H1 (cell line): ENCODE measurements at regions not wholly inside any gene's neighbourhood (a gene's known extent, or its start where the extent isn't known, plus 50 kb on each side); places are given as distances from the start of the nearest gene placed in this dataset.

Experiments used
- SAP30 ChIP-seq: fragments of 300-600 bp; sonication (generic); IDR thresholded peaks from 2 replicates; pipeline ENCODE4 v1.7.1; 2012; ENCODE audit warnings: low read length, moderate library complexity, mild to moderate bottlenecking, inconsistent platforms; ENCODE audit not compliant: insufficient read depth, insufficient replicate concordance
- YY1 ChIP-seq: IDR thresholded peaks from 2 replicates; pipeline ENCODE4 v1.6.1; 2011; ENCODE audit warnings: low read depth, mild to moderate bottlenecking, low read length

GRCh38 chr3:187833375-187833774 lies 88.1 kb upstream of the BCL6 start (continued):
- TF ChIP-seq YY1 (no peak), SAP30 (no peak)
